HPDE6-E6E7 (cell line): ENCODE measurements at regions not wholly inside any gene's neighbourhood (a gene's known extent, or its start where the extent isn't known, plus 50 kb on each side); places are given as distances from the start of the nearest gene placed in this dataset.
A peak's percentile ranks its signal among the peaks of the same experiment; 100 is the strongest.

Experiments
- DNase-seq: peaks from one replicate; pipeline ENCODE4 v3.0.0; 2011; ENCODE audit warnings: missing footprints; ENCODE audit errors: extremely low spot score

- no peak for DNase-seq
These were observed 223.5 kb downstream of the BTG1 start for GRCh38 chr12:91922139-91922538.

GRCh38 chr12:91921555-91921954, 224.1 kb downstream of the BTG1 start:
- DNase-seq = no peak

GRCh38 chr12:91920741-91921140, 224.9 kb downstream of the BTG1 start:
- DNase-seq = no peak

GRCh38 chr12:91920276-91920675, 225.4 kb downstream of the BTG1 start:
- DNase-seq = no peak

- no peak for DNase-seq
These were observed 227.2 kb downstream of the BTG1 start for GRCh38 chr12:91918431-91918830.

DNA sequence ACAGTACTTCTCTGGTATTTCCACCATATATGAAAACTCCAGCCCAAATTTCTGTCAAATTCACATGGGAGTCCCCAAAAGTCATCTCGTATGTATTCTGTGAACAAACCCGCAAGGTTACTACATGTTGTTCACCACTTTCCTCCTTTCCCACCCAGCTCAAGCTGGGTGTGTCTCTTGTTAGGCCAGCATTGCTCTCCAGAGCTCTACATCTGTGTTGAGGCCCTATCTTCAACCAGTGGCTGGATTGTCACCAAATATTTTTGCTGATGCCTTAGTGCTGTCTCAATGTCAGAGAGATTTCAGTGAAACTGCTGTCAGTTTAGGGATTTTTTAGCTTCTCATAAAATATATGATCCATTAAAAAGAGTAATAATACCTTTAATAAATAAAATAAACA, 230.9 kb downstream of the BTG1 start:
- no peak for DNase-seq

GRCh38 chr12:91913651-91914050, 232.0 kb downstream of the BTG1 start:
- DNase-seq = no peak

- no peak for DNase-seq
These were observed 232.5 kb downstream of the BTG1 start for GRCh38 chr12:91913124-91913523.

GRCh38 chr12:91912178-91912577, 233.5 kb downstream of the BTG1 start:
- no peak for DNase-seq

DNA sequence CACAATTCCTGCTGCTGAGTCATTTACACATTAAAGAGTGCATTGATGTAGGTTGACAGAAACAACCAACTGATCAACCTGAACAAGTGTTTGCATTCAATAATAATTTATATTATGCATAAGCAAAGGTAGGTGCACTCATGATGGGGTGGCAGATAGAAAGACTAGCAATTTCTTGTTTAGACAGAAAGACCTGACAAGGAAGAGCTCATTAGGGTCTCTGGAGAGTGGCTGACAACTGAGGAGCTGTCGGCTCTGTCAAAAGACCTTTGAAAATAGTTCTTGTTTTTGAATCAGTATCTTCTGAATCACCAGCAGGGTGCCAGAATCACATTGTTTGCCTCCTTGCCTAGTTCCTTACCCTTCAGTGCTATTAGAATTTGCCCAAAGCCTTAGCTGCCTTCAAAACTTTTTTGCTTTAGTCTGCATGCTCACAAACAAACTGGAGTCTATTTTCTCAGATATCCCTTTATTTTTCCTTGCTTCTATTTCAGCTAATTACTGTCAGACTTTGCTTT, 234.7 kb downstream of the BTG1 start:
- no peak for DNase-seq

GRCh38 chr12:91902860-91903683, 242.6 kb downstream of the BTG1 start:
- no peak for DNase-seq

DNA sequence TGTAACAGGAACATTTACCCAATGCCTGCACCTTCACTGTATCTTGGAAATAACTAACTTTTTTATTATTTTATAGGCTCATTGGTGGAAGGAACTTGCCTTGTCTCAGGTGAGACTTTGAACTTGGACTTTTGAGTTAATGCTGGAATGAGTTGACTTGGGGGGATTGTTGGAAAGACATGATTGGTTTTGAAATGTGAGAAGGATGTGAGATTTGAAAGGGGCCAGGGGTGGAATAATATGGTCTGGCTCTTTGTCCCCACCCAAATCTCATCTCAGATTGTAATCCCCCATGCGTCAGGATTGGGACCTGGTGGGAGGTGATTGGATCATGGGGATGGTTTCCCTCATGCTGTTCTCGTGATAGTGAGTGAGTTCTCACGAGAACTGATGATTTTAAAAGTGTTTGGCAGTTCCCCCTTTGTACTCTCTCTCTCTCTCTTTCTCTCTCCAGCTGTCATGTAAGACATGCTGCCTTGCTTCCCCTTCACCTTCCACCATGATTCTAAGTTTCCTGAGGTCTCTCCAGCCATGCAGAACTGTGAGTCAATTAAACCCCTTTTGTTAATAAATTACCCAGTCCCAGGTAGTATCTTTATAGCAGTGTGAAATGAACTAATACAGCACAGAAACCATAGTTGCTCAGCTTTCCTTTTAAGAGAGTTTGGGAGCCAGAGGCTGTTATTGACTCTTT, 244.1 kb downstream of the BTG1 start:
- DNase-seq = no peak

GRCh38 chr12:91900971-91901370, 244.7 kb downstream of the BTG1 start:
- DNase-seq = no peak

DNA sequence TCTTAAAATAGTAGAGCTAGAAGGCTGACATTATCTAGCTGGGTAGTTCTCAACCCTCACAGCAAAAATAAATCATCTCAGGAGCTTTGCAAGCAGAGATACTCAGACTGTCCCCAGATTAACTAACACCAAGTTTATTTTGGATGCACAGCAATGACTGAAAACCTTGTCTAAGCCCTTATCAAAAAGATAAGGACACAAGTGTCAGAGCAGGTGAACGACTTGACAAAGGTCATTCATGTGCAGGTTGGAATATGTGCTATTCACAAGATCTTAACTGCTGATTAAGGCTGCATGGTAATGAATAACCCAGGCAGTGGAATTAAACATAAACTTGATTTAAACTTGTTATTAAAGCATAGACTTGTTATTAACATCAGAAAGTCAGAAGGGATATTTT, 246.6 kb downstream of the BTG1 start:
- DNase-seq = no peak

DNA sequence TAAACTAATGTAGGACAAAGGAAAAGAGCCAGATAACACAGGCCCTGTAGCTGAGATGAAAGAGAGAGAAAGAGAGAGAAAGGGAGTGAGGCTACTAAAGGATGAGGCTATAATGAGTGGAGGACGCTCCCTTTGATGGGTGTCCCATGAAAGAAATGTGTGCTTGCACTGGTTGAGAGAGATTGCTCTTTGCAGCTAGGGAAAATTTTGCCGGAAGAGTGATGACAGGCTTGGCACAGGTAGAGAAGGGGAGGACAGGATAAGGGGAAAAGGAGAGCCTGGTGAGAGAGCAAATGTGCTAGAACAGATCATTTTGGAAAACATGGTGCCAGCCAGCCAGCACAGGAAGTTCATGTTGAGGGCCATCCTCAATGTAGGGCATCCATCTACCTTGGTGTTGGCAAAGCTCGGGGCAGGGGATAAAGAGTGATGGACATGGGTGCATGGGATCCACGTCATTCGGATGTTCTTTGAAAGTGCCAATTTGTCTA, 248.6 kb downstream of the BTG1 start:
- DNase-seq = no peak

GRCh38 chr12:91896286-91897024, 249.2 kb downstream of the BTG1 start:
- no peak for DNase-seq

- DNase-seq = no peak
These were observed 250.7 kb downstream of the BTG1 start for GRCh38 chr12:91894911-91895310.

DNA sequence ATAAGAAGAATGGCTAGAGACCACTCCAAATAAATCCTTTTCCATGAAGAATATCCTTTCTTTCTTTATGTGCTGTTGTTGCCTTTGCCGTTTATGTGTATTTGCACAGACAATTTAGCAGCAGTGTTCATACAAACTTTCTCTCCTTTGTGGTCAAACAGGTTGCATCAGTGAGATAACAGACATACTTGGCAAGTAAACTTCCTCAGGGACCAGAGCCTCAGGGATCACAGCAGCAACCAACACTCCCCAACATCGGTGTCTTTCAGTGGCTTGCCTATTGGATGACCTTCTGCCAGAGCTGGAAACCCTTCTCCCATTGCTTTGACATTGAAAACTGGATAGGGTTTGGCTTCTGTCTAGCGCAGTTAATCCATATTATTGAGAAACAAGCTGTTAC, 252.2 kb downstream of the BTG1 start:
- no peak for DNase-seq

DNA sequence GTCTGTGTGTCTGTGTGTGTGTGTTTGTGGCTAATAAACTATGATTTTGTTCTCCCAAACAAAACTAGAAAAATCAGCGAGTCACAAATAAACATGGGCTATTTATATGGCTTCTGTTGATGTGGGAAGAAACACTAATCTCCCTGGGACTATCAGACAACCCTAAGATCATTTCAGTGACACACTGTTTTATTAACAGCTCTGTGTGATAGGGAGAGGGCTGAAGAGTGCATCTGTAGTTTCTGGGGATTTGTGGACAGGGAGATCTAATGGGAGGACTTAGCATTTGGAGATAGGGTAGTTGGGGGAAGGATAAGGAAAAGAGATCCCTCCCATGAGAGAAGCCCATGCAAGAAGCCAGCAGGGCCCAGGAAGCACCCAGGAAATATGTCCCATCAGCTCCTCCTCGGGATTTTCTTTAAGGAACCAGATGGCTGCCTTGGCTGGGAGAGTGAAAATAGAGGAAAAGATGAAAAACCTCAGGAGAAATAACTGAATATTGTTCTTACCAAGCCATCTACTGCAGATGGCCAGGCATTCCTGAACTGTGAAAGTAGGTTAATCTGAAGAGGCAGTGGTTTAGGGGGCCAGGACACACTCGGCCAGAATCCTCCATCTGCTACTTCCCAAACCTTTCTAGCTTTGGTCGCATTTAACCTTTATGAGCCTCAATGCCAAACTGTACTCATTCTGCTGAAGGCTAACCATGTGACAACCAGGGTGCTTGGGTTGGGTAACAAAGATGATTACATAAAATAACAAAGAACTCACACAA, 253.4 kb downstream of the BTG1 start:
- no peak for DNase-seq

DNA sequence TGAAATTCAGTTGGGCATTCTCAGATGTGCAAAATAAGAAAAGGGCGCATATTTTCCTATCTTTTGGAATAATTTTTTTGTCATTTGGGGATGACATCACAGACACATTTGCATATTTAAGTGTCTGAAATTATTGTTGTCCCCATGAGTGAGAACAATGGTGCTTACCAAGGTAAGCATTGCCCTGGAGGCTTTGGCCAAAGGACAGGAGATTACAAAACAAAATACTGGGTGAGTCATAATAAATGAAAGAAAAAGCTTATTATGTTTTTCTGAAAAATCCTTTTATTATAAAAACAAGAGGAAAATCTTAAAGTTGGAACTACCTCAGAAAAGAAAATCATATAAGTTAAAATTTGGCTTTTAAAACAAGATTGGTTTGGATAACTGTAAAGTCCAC, 254.9 kb downstream of the BTG1 start:
- peak; percentile 7 for DNase-seq

- DNase-seq = no peak
These were observed 255.7 kb downstream of the BTG1 start for GRCh38 chr12:91889910-91890309.
